ENCODE measurements at regions not wholly inside any gene's neighbourhood (a gene's known extent, or its start where the extent isn't known, plus 50 kb on each side); places are given as distances from the start of the nearest gene placed in this dataset.

DNA sequence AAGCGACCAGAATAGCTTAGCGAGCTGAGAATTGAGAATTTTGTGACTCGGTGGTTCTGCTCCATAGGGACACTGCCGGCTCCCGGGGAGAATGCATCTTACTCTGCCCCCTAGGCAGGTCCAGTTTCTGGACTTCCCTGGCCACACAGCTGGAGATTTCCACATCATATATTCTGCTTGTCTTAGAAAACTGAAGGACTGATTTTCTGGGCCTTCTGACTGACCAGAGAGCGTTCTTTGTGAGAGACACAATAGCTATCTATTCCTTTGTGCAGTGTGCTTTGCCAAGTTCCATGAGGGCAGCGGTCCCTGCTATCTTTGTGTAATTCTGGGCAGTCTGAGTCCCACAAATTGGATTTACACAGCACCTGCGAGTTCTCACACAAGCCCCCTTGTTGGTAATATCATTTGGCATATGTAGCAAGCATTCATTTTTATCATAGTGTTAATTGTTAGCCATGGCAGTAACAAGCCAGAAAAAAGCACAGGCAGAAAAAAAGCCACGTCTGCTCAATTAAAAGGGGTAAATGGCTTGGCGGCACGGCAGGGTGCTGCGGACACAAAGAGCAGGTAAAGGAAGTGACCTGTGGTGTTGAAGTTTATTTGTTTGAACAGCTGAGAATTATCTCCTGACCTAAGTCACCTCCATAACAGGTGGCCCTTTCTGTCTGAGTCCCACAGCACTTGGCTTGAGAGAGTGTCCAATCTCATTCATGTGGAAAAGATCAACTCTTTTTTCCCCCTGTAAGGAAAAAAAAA, 688.7 kb downstream of the TUSC7 start:
- H3K4me1 Mint-ChIP-seq (ENCODE audit: low read depth, unreplicated experiment): peaks cover 6% of the 10 kb centered on the region
- Histone ChIP-seq H3K9me3 (no peaks in the 10 kb centered on the region), H3K4me1 (no peaks in the 10 kb centered on the region), H3K4me3 (ENCODE audit: low read depth, low read length) (no peak overlapping the region), H3K27me3 (replicated peaks; ENCODE audit: control insufficient read depth, insufficient read depth, low read length) (no peaks in the 10 kb centered on the region), H3K36me3 (ENCODE audit: control insufficient read depth, insufficient read depth, low read length) (no peaks in the 10 kb centered on the region)
- no peak for TF ChIP-seq CTCF (IDR thresholded peaks at IDR 0.05; ENCODE audit: insufficient read depth in 1 of 2, low read depth in 1 of 2, low read length in 1 of 2, severe bottlenecking in 1 of 2, unreplicated experiment in 1 of 2)
- BruUV-seq (replicated peaks): no TSS peak
- intact Hi-C loops (cut with micrococcal nuclease; ENCODE audit: unreplicated experiment): no loop called here
- H3K4me3 Mint-ChIP-seq (ENCODE audit: unreplicated experiment): no peak overlapping the region
- peak in 1 of 2 experiments; percentile 2 for DNase-seq
- no peak overlapping the region for H3K27ac Mint-ChIP-seq (ENCODE audit: unreplicated experiment)
- CTCF ChIA-PET: no interaction called here
- no peaks in the 10 kb centered on the region for H3K9me3 Mint-ChIP-seq (ENCODE audit: unreplicated experiment)
- no peaks in the 10 kb centered on the region for H3K36me3 Mint-ChIP-seq (ENCODE audit: insufficient read depth, unreplicated experiment)
- H3K27me3 Mint-ChIP-seq (ENCODE audit: insufficient read depth, unreplicated experiment): peaks cover 16% of the 10 kb centered on the region
- POLR2A ChIA-PET: no interaction called here

- Histone ChIP-seq H3K36me3 (ENCODE audit: control insufficient read depth, insufficient read depth, low read length) (no peaks in the 10 kb centered on the region), H3K4me3 (ENCODE audit: low read depth, low read length) (no peak overlapping the region), H3K27me3 (replicated peaks; ENCODE audit: control insufficient read depth, insufficient read depth, low read length) (no peaks in the 10 kb centered on the region), H3K9me3 (no peaks in the 10 kb centered on the region), H3K4me1 (no peaks in the 10 kb centered on the region)
- ChIA-PET CTCF (no interaction called here), POLR2A (no interaction called here)
- no peaks in the 10 kb centered on the region for H3K9me3 Mint-ChIP-seq (ENCODE audit: unreplicated experiment)
- TF ChIP-seq CTCF (IDR thresholded peaks at IDR 0.05; ENCODE audit: insufficient read depth in 1 of 2, low read depth in 1 of 2, low read length in 1 of 2, severe bottlenecking in 1 of 2, unreplicated experiment in 1 of 2): no peak
- no peaks in the 10 kb centered on the region for H3K36me3 Mint-ChIP-seq (ENCODE audit: insufficient read depth, unreplicated experiment)
- H3K4me1 Mint-ChIP-seq (ENCODE audit: low read depth, unreplicated experiment): peaks cover 6% of the 10 kb centered on the region
- H3K27ac Mint-ChIP-seq (ENCODE audit: unreplicated experiment): no peak overlapping the region
- BruUV-seq (replicated peaks): no TSS peak
- peaks cover 9% of the 10 kb centered on the region for H3K27me3 Mint-ChIP-seq (ENCODE audit: insufficient read depth, unreplicated experiment)
- H3K4me3 Mint-ChIP-seq (ENCODE audit: unreplicated experiment): no peak overlapping the region
- no peak for DNase-seq
- intact Hi-C loops (cut with micrococcal nuclease; ENCODE audit: unreplicated experiment): no loop called here
Observed at GRCh38 chr3:117399311-117400078, 689.9 kb downstream of the TUSC7 start.

- Histone ChIP-seq H3K27me3 (replicated peaks; ENCODE audit: control insufficient read depth, insufficient read depth, low read length) (no peaks in the 10 kb centered on the region), H3K36me3 (ENCODE audit: control insufficient read depth, insufficient read depth, low read length) (no peaks in the 10 kb centered on the region), H3K4me3 (ENCODE audit: low read depth, low read length) (no peak overlapping the region), H3K9me3 (no peaks in the 10 kb centered on the region), H3K4me1 (no peaks in the 10 kb centered on the region)
- CTCF ChIA-PET: no interaction called here
- TF ChIP-seq CTCF (IDR thresholded peaks at IDR 0.05; ENCODE audit: insufficient read depth in 1 of 2, low read depth in 1 of 2, low read length in 1 of 2, severe bottlenecking in 1 of 2, unreplicated experiment in 1 of 2): no peak
- Mint-ChIP-seq H3K36me3 (ENCODE audit: insufficient read depth, unreplicated experiment) (no peaks in the 10 kb centered on the region), H3K9me3 (ENCODE audit: unreplicated experiment) (no peaks in the 10 kb centered on the region), H3K4me3 (ENCODE audit: unreplicated experiment) (no peak overlapping the region), H3K4me1 (ENCODE audit: low read depth, unreplicated experiment) (peaks cover 6% of the 10 kb centered on the region), H3K27me3 (ENCODE audit: insufficient read depth, unreplicated experiment) (peaks cover 9% of the 10 kb centered on the region), H3K27ac (ENCODE audit: unreplicated experiment) (no peak overlapping the region)
- BruUV-seq (replicated peaks): no TSS peak
- DNase-seq: no peak
- intact Hi-C loops (cut with micrococcal nuclease; ENCODE audit: unreplicated experiment): no loop called here
- POLR2A ChIA-PET: no interaction called here
Observed at GRCh38 chr3:117400303-117400702, 690.7 kb downstream of the TUSC7 start.
